Vagina (tissue), 2 donors: ENCODE measurements at regions not wholly inside any gene's neighbourhood (a gene's known extent, or its start where the extent isn't known, plus 50 kb on each side); places are given as distances from the start of the nearest gene placed in this dataset.
A peak's percentile ranks its signal among the peaks of the same experiment; 100 is the strongest.

Experiments used
- DNase-seq, 2 donors: peaks; one replicate each; pipeline ENCODE4 v3.0.0-alpha.2; 2017; ENCODE audit errors: extremely low spot score in 2 of 2
- H3K27ac ChIP-seq: fragments of 200-600 bp; sonication (generic); one replicate; pipeline ENCODE4 v1.5.1; 2019
- H3K27me3 ChIP-seq: fragments of 200-600 bp; sonication (generic); one replicate; pipeline ENCODE4 v1.5.1; 2019
- H3K36me3 ChIP-seq, 2 donors: fragments of 200-600 bp; sonication (generic); one replicate each; pipeline ENCODE4 v1.5.1; 2017 to 2019
- H3K4me1 ChIP-seq: fragments of 200-600 bp; sonication (generic); one replicate; pipeline ENCODE4 v1.5.1; 2019
- H3K4me3 ChIP-seq, 2 donors: fragments of 200-600 bp; sonication (generic); 1 replicate in 1 of 2; 2 replicates in 1 of 2; pipeline ENCODE4 v1.5.1; 2016 to 2019
- H3K9me3 ChIP-seq: fragments of 200-600 bp; sonication (generic); one replicate; pipeline ENCODE4 v1.5.1; 2019
- CTCF ChIP-seq, 3 experiments: fragments of 450-650 bp in 2 of 3; fragments of 200-600 bp in 1 of 3; sonication (generic) in 1 of 3; IDR thresholded peaks; one replicate each; pipeline ENCODE4 v1.5.1; 2017 to 2019; ENCODE audit warnings: antibody characterized with exemption in 3 of 3, mild to moderate bottlenecking in 2 of 3, moderate library complexity in 2 of 3
- POLR2A ChIP-seq, 2 donors: fragments of 450-650 bp; IDR thresholded peaks; one replicate each; pipeline ENCODE4 v1.6.1; 2017; ENCODE audit warnings: antibody characterized with exemption in 2 of 2, mild to moderate bottlenecking in 2 of 2, moderate library complexity in 2 of 2
- POLR2AphosphoS5 ChIP-seq, 2 donors: sonication (generic); formaldehyde crosslinking; IDR thresholded peaks; one replicate each; pipeline ENCODE4 v1.9.0; 2017; ENCODE audit warnings: antibody characterized with exemption in 2 of 2, mild to moderate bottlenecking in 2 of 2, low read depth in 1 of 2; ENCODE audit not compliant: insufficient read depth in 1 of 2
- intact Hi-C: fragments of 100-400 bp; cut with DNase I; formaldehyde crosslinking; loops from one replicate; pipeline ENCODE4 v1.15.1; 2023

- H3K9me3 ChIP-seq, result no peaks in the 10 kb centered on the region
- intact Hi-C loops, result loop anchor here (5.0 kb wide), 1 partner anchor 267 kb away; the partner anchor contains the start of gene ZFP36L2
- H3K4me1 ChIP-seq, result peaks cover 80% of the 10 kb centered on the region
- peak overlapping the region; percentile 87 for H3K27ac ChIP-seq
- no peak overlapping the region for H3K4me3 ChIP-seq
- no peak for DNase-seq
- TF ChIP-seq CTCF (IDR thresholded peaks at IDR 0.05), result no peak
- TF ChIP-seq POLR2AphosphoS5 (IDR thresholded peaks at IDR 0.05; ENCODE audit: insufficient read depth in 1 of 2, low read depth in 1 of 2), result peak in 1 of 2 donors; percentile 24
- H3K27me3 ChIP-seq, result no peaks in the 10 kb centered on the region
- H3K36me3 ChIP-seq, result no peaks in the 10 kb centered on the region
Measured at GRCh38 chr2:42960002-42960841, 167.8 kb upstream of the HAAO start.

- intact Hi-C loops, result loop anchor here (5.0 to 10.0 kb wide), 2 partner anchors 268 to 525 kb away; partner anchors contain the start of gene ZFP36L2
- Histone ChIP-seq H3K27me3 (no peaks in the 10 kb centered on the region), H3K4me1 (peaks cover 78% of the 10 kb centered on the region), H3K36me3 (no peaks in the 10 kb centered on the region), H3K27ac (peak overlapping the region; percentile 87), H3K4me3 (no peak overlapping the region), H3K9me3 (no peaks in the 10 kb centered on the region)
- DNase-seq, result no peak
- peak; percentile 62 to 68 for TF ChIP-seq POLR2AphosphoS5 (IDR thresholded peaks at IDR 0.05; ENCODE audit: insufficient read depth in 1 of 2, low read depth in 1 of 2)
- no peak for TF ChIP-seq POLR2A (IDR thresholded peaks at IDR 0.05)
Measured at GRCh38 chr2:42959234-42960001, 167.0 kb upstream of the HAAO start.

GRCh38 chr2:42958741-42959233 is 166.4 kb upstream of the HAAO start:
- no peak for TF ChIP-seq CTCF (IDR thresholded peaks at IDR 0.05)
- TF ChIP-seq POLR2A (IDR thresholded peaks at IDR 0.05), result no peak
- no peak for TF ChIP-seq POLR2AphosphoS5 (IDR thresholded peaks at IDR 0.05; ENCODE audit: insufficient read depth in 1 of 2, low read depth in 1 of 2)
- intact Hi-C loops, result loop anchor here (10.0 kb wide), 1 partner anchor 526 kb away; no protein-coding TSS in a partner anchor
- H3K27me3 ChIP-seq, result no peaks in the 10 kb centered on the region
- no peaks in the 10 kb centered on the region for H3K36me3 ChIP-seq
- no peaks in the 10 kb centered on the region for H3K9me3 ChIP-seq
- no peak overlapping the region for H3K4me3 ChIP-seq
- H3K27ac ChIP-seq, result peak overlapping the region; percentile 87
- peaks cover 73% of the 10 kb centered on the region for H3K4me1 ChIP-seq
- no peak for DNase-seq

GRCh38 chr2:42957861-42958301 is 165.5 kb upstream of the HAAO start:
- Histone ChIP-seq H3K9me3 (no peaks in the 10 kb centered on the region), H3K4me1 (peaks cover 64% of the 10 kb centered on the region), H3K4me3 (no peak overlapping the region), H3K27ac (peak overlapping the region; percentile 87), H3K27me3 (no peaks in the 10 kb centered on the region), H3K36me3 (no peaks in the 10 kb centered on the region)
- no peak for DNase-seq
- TF ChIP-seq POLR2AphosphoS5 (IDR thresholded peaks at IDR 0.05; ENCODE audit: insufficient read depth in 1 of 2, low read depth in 1 of 2) (no peak), POLR2A (IDR thresholded peaks at IDR 0.05) (no peak), CTCF (IDR thresholded peaks at IDR 0.05) (no peak)
- intact Hi-C loops, result loop anchor here (10.0 kb wide), 1 partner anchor 527 kb away; no protein-coding TSS in a partner anchor

- Histone ChIP-seq H3K4me1 (peaks cover 58% of the 10 kb centered on the region), H3K36me3 (no peaks in the 10 kb centered on the region), H3K27me3 (no peaks in the 10 kb centered on the region), H3K4me3 (no peak overlapping the region), H3K27ac (peak overlapping the region; percentile 87), H3K9me3 (no peaks in the 10 kb centered on the region)
- no peak for TF ChIP-seq POLR2AphosphoS5 (IDR thresholded peaks at IDR 0.05; ENCODE audit: insufficient read depth in 1 of 2, low read depth in 1 of 2)
- no peak for TF ChIP-seq POLR2A (IDR thresholded peaks at IDR 0.05)
- no peak for TF ChIP-seq CTCF (IDR thresholded peaks at IDR 0.05)
- intact Hi-C loops, result loop anchor here (10.0 kb wide), 1 partner anchor 528 kb away; no protein-coding TSS in a partner anchor
- DNase-seq, result no peak
Measured at GRCh38 chr2:42957109-42957860, 164.9 kb upstream of the HAAO start.
